SK-N-SH treated with all-trans-retinoic acid at 6 μM for 48 hours (cell line): ENCODE measurements at regions not wholly inside any gene's neighbourhood (a gene's known extent, or its start where the extent isn't known, plus 50 kb on each side); places are given as distances from the start of the nearest gene placed in this dataset.

ENCODE experiments used
- CSDC2 ChIP-seq: fragments of 250-450 bp; sonication (Bioruptor Pico); IDR thresholded peaks from 2 replicates; pipeline ENCODE4 v1.5.0; 2020; ENCODE audit warnings: mild to moderate bottlenecking, moderate library complexity
- SNAI2 ChIP-seq: fragments of 250-450 bp; sonication (Bioruptor Pico); IDR thresholded peaks from 2 replicates; pipeline ENCODE4 v1.5.0; 2020; ENCODE audit warnings: mild to moderate bottlenecking, moderate library complexity
- TOX ChIP-seq: fragments of 250-450 bp; sonication (Bioruptor Pico); IDR thresholded peaks from 2 replicates; pipeline ENCODE4 v1.8.0; 2021; ENCODE audit warnings: mild to moderate bottlenecking, moderate library complexity, borderline replicate concordance
- ZC3H10 ChIP-seq: fragments of 250-450 bp; sonication (Bioruptor Pico); IDR thresholded peaks from 2 replicates; pipeline ENCODE4 v1.5.1; 2021; ENCODE audit warnings: mild to moderate bottlenecking, moderate library complexity
- ZFP30 ChIP-seq: fragments of 450-650 bp; formaldehyde crosslinking; IDR thresholded peaks from 2 replicates; pipeline ENCODE4 v1.5.0; 2022; ENCODE audit warnings: mild to moderate bottlenecking, moderate library complexity
- ZNF565 ChIP-seq: fragments of 450-650 bp; formaldehyde crosslinking; conservative IDR thresholded peaks from 2 replicates; pipeline ENCODE4 v1.5.0; 2020; ENCODE audit warnings: low read depth, mild to moderate bottlenecking, moderate library complexity
- ZNF70 ChIP-seq: fragments of 450-650 bp; formaldehyde crosslinking; IDR thresholded peaks from 2 replicates; pipeline ENCODE4 v1.5.0; 2020; ENCODE audit warnings: mild to moderate bottlenecking, moderate library complexity

- TF ChIP-seq TOX (CRISPR knock-in tag) (no peak), ZNF70 (CRISPR knock-in tag) (no peak), ZNF565 (CRISPR knock-in tag) (no peak), SNAI2 (CRISPR knock-in tag) (no peak), CSDC2 (CRISPR knock-in tag) (no peak), ZC3H10 (no peak), ZFP30 (CRISPR knock-in tag) (no peak)
These were observed 535.4 kb upstream of the MKI67 start for GRCh38 chr10:128661404-128662197.
